ENCODE measurements at regions not wholly inside any gene's neighbourhood (a gene's known extent, or its start where the extent isn't known, plus 50 kb on each side); places are given as distances from the start of the nearest gene placed in this dataset.

GRCh38 chr12:132408626-132409494, 79.5 kb upstream of the GALNT9 start:
- no peak for DNase-seq (ENCODE audit: extremely low read depth in 1 of 2, low read depth in 1 of 2)

- no peak for DNase-seq (ENCODE audit: extremely low read depth in 1 of 2, low read depth in 1 of 2)
Measured at GRCh38 chr12:132407992-132408391, 78.6 kb upstream of the GALNT9 start.

- no peak for DNase-seq (ENCODE audit: extremely low read depth in 1 of 2, low read depth in 1 of 2)
Measured at GRCh38 chr12:132407451-132407961, 78.1 kb upstream of the GALNT9 start.

GRCh38 chr12:132406493-132407450, 77.4 kb upstream of the GALNT9 start:
- DNase-seq (ENCODE audit: extremely low read depth in 1 of 2, low read depth in 1 of 2), result no peak

GRCh38 chr12:132405742-132406251, 76.4 kb upstream of the GALNT9 start:
- no peak for DNase-seq (ENCODE audit: extremely low read depth in 1 of 2, low read depth in 1 of 2)

GRCh38 chr12:132404951-132405741, 75.8 kb upstream of the GALNT9 start:
- no peak for DNase-seq (ENCODE audit: extremely low read depth in 1 of 2, low read depth in 1 of 2)

- DNase-seq (ENCODE audit: extremely low read depth in 1 of 2, low read depth in 1 of 2), result no peak
Measured at GRCh38 chr12:132404435-132404855, 75.1 kb upstream of the GALNT9 start.

- no peak for DNase-seq (ENCODE audit: extremely low read depth in 1 of 2, low read depth in 1 of 2)
Measured at GRCh38 chr12:132403636-132404434, 74.4 kb upstream of the GALNT9 start.

- no peak for DNase-seq (ENCODE audit: extremely low read depth in 1 of 2, low read depth in 1 of 2)
Measured at GRCh38 chr12:132402831-132403416, 73.5 kb upstream of the GALNT9 start.

- no peak for DNase-seq (ENCODE audit: extremely low read depth in 1 of 2, low read depth in 1 of 2)
Measured at GRCh38 chr12:132401982-132402381, 72.6 kb upstream of the GALNT9 start.

GRCh38 chr12:132400011-132400641, 70.7 kb upstream of the GALNT9 start:
- no peak for DNase-seq (ENCODE audit: extremely low read depth in 1 of 2, low read depth in 1 of 2)

- DNase-seq (ENCODE audit: extremely low read depth in 1 of 2, low read depth in 1 of 2), result no peak
Measured at GRCh38 chr12:132399092-132400010, 70.0 kb upstream of the GALNT9 start.

GRCh38 chr12:132398386-132398991, 69.1 kb upstream of the GALNT9 start:
- DNase-seq (ENCODE audit: extremely low read depth in 1 of 2, low read depth in 1 of 2), result no peak

GRCh38 chr12:132397934-132398385, 68.6 kb upstream of the GALNT9 start:
- no peak for DNase-seq (ENCODE audit: extremely low read depth in 1 of 2, low read depth in 1 of 2)

GRCh38 chr12:132397152-132397933, 68.0 kb upstream of the GALNT9 start:
- DNase-seq (ENCODE audit: extremely low read depth in 1 of 2, low read depth in 1 of 2), result no peak

- no peak for DNase-seq (ENCODE audit: extremely low read depth in 1 of 2, low read depth in 1 of 2)
Measured at GRCh38 chr12:132396657-132397056, 67.3 kb upstream of the GALNT9 start.

All from stimulated activated CD8-positive, alpha-beta memory T cell treated with anti-CD3 and anti-CD28 coated beads, Interleukin-7, amount 100 ng/mL, for 48 hours (primary cell).